Hepatocyte (in vitro differentiated cells): ENCODE measurements at regions not wholly inside any gene's neighbourhood (a gene's known extent, or its start where the extent isn't known, plus 50 kb on each side); places are given as distances from the start of the nearest gene placed in this dataset.

Experiments used
- CTCF ChIP-seq: fragments of 200-600 bp; sonication (generic); IDR thresholded peaks from 2 replicates; pipeline ENCODE4 v1.5.1; 2016; ENCODE audit warnings: antibody characterized with exemption, mild to moderate bottlenecking; ENCODE audit not compliant: poor library complexity
- EZH2phosphoT487 ChIP-seq: fragments of 200-600 bp; sonication (generic); IDR thresholded peaks from one replicate; pipeline ENCODE4 v1.6.1; 2018; ENCODE audit warnings: antibody characterized with exemption, mild to moderate bottlenecking, low read depth, moderate library complexity; ENCODE audit not compliant: unreplicated experiment, severe bottlenecking

GRCh38 chr12:88435334-88436076 is 144.8 kb downstream of the KITLG start:
- TF ChIP-seq CTCF, result no peak
- no peak for TF ChIP-seq EZH2phosphoT487
